IMR-90 (cell line): ENCODE measurements at regions not wholly inside any gene's neighbourhood (a gene's known extent, or its start where the extent isn't known, plus 50 kb on each side); places are given as distances from the start of the nearest gene placed in this dataset.

ENCODE experiments used
- CHD1 ChIP-seq: IDR thresholded peaks from 2 replicates; pipeline ENCODE4 v1.6.1; 2012; ENCODE audit warnings: low read depth, low read length, improper control_type of control experiment
- POLR2A ChIP-seq: IDR thresholded peaks from 2 replicates; pipeline ENCODE4 v1.6.1; 2012; ENCODE audit warnings: mild to moderate bottlenecking, low read depth, low read length
- TF ChIP-seq, protein P1 (sequence below): conservative IDR thresholded peaks from 2 replicates; pipeline ENCODE4 v1.5.1; 2012; ENCODE audit warnings: mild to moderate bottlenecking, low read depth, low read length, improper control_type of control experiment

DNA sequence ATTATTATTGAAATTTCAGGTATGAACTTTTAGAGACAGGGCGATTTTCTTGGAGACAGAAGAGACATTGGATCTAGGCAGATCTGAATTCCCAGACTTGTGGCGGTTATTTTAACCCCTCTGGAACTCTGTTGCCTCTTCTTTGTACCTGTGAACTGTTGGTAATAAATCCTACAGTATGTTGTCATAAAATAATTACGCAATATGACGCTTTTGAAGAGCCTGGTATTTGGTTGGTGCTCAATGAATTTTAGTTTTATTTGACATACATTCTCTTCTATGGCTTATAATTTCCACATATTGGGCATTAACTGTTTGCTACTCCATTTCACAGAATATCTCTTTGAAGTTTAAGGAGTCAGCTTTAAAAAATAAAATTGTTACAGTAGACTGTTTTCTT, 1496.1 kb upstream of the IGFBP7 start:
- no peak for TF ChIP-seq CHD1
- TF ChIP-seq, protein P1, sequence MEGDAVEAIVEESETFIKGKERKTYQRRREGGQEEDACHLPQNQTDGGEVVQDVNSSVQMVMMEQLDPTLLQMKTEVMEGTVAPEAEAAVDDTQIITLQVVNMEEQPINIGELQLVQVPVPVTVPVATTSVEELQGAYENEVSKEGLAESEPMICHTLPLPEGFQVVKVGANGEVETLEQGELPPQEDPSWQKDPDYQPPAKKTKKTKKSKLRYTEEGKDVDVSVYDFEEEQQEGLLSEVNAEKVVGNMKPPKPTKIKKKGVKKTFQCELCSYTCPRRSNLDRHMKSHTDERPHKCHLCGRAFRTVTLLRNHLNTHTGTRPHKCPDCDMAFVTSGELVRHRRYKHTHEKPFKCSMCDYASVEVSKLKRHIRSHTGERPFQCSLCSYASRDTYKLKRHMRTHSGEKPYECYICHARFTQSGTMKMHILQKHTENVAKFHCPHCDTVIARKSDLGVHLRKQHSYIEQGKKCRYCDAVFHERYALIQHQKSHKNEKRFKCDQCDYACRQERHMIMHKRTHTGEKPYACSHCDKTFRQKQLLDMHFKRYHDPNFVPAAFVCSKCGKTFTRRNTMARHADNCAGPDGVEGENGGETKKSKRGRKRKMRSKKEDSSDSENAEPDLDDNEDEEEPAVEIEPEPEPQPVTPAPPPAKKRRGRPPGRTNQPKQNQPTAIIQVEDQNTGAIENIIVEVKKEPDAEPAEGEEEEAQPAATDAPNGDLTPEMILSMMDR = no peak
- no peak for TF ChIP-seq POLR2A
